Effector CD4-positive, alpha-beta T cell (primary cell): ENCODE measurements at regions not wholly inside any gene's neighbourhood (a gene's known extent, or its start where the extent isn't known, plus 50 kb on each side); places are given as distances from the start of the nearest gene placed in this dataset.
"Not testable (repeated sequence)": the region's sequence is repeated elsewhere in the genome, so short reads cannot be mapped to it uniquely, and the experiment has no call there.

Experiments
- DNase-seq: peaks from one replicate; pipeline ENCODE4 v3.0.0-alpha.2; 2020

- DNase-seq = no peak
These were observed 139.7 kb upstream of the BNIP2 start for GRCh38 chr15:59828861-59829260.

DNA sequence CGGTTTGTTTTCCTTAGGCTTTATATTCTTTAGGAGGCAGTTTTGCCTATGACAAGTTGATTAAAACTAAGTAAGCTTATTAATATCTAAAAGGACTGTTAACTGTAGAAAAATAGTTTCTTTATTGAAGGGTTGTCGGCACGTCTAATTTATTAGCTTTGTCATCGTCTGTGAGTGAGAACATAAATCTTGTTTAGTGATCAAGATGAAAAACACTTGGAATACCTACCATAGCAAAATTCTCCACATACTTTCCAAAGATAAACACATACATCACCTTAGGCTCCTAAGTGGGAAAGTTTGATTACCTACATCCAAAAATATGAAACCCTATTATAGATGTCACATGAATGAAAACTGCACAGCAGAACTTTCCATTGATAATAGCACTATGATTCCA is 139.1 kb upstream of the BNIP2 start:
- no peak for DNase-seq

GRCh38 chr15:59825901-59826300 is 136.8 kb upstream of the BNIP2 start:
- DNase-seq = no peak

DNA sequence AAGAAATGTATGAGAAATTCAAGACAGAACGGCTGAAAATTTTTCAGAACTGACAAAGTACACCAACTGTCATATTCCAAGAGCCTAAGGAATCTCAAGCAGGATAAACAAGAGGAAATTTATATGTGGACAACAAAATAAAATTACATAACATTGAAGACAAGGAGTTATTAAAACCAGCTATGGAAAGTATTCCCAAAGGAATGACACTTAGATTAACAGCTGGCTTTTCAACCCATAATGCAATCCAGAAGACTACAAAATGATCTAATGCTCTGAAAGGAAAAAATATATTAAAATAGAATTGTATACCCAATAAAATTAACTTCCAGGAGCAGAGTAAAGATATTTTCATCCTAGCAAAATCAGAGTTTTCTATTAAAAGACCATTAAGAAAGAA is 132.2 kb upstream of the BNIP2 start:
- no peak for DNase-seq

- DNase-seq = no peak
These were observed 130.0 kb upstream of the BNIP2 start for GRCh38 chr15:59819092-59819491.

DNA sequence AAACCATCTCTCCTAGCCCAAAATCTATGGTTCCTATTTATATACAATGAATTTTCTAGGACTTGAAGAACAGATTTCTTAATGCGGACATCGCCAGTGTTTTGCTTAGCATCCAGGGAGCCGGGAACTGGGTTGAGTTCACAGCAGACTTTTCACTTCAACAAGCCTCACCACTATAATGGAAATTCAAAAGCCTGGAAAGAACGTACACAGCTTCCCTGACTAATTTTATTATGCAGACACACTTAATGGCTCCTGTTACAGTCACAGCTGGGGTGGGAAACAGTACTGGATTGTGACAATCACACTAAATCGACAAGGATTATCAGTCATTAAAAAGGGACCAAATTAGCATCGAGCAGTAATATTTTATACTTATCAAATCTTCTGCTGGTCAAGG is 129.2 kb upstream of the BNIP2 start:
- no peak for DNase-seq

DNA sequence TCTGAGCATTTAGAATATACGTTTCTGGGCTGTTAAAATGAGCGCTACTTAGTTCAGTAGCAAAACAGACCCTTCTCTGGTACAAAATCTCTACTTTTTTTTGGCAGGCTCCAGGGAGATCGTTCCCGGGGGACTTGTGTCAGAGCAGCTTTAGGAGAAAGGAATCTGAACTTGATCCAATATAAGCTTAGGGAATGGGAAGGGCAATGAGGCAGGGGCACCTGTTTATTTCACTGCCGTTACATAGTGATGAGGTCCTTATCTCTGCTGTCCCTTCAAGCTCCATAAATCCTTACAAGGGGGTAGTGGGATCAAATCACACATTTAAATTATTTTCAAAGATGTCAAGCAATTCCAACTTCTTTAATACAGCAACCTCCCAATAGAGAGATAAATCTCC is 128.7 kb upstream of the BNIP2 start:
- DNase-seq = no peak

DNA sequence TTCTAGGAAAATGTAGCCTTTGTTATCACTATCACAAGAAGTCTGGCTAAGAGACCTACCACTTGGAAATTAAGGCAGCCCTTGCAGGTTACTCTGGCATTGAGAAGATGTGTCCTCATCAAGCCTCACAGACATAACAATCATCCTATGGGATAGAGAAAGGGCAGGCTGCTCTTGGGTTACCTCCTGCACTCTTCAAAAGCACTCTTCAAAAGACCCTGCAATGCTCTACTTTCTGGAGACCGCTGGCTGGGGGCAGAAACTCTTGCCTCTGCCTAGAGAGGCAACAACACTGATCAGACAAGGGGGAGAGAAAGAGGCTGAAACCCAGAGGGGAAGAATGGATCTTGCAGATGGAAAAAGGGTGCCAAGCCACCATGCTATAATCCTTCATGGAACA is 127.9 kb upstream of the BNIP2 start:
- no peak for DNase-seq

DNA sequence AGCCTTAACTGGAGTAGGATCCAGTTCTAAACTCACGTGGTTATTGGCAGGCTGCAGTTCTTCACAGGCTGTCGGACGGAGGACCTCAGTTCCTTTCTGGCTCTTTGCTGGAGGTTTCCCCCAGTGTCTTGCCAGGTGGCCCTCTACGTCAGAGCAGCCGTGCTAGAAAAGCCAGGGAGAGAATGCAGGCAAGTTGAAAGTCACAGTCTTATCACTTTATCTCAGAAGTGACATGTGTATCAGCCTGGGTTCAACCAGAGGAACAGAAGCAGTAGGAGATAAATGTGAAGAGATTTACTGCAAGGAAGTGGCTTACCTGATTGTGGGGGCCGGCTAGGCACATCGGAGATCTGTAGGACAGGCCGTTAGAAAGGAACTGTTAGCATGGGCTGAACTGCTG is 125.3 kb upstream of the BNIP2 start:
- DNase-seq = no peak

DNA sequence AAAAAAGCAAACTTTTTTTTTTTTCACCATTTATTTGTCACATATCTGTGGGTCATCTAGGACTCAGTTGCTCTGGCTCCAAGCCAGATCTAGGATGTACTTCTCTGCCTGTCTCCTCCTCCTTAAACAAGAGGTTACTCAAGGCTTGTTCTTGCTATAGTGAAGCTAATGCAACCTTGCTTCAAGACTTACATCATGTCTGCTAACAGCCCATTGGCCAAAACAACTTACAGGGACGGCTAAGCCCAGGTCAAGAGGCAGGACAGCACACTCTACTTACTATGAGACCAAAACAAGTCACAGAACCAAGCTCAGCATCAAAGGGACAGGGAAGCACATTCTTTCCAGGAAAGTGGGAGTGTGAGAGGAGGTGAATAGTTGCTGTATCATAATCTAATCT is 123.8 kb upstream of the BNIP2 start:
- no peak for DNase-seq

- no peak for DNase-seq
These were observed 123.2 kb upstream of the BNIP2 start for GRCh38 chr15:59812250-59812870.

GRCh38 chr15:59803293-59803966 is 114.3 kb upstream of the BNIP2 start:
- DNase-seq = peak; percentile 40

DNA sequence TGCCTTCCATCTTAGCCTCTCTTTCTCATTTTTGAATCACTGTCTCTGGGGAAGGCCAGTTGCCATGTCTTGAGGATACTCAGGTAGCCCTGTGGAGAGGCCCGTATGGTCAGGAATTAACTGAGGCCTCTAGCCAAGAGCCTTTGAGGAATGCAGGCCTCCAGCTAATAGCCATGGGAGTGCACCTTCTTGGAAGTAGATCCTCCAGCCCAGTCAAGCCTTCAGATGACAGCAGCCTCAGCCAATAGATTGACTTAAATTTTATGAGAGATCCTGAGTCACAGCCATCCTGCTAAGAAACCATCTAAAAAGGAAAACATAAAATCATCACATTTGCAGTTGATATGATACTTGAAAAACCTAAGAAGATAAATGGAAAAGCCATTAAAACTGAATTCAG is 112.5 kb upstream of the BNIP2 start:
- no peak for DNase-seq

- no peak for DNase-seq
These were observed 109.4 kb upstream of the BNIP2 start for GRCh38 chr15:59798605-59798917.

- DNase-seq = no peak
These were observed 108.9 kb upstream of the BNIP2 start for GRCh38 chr15:59797756-59798604.

DNA sequence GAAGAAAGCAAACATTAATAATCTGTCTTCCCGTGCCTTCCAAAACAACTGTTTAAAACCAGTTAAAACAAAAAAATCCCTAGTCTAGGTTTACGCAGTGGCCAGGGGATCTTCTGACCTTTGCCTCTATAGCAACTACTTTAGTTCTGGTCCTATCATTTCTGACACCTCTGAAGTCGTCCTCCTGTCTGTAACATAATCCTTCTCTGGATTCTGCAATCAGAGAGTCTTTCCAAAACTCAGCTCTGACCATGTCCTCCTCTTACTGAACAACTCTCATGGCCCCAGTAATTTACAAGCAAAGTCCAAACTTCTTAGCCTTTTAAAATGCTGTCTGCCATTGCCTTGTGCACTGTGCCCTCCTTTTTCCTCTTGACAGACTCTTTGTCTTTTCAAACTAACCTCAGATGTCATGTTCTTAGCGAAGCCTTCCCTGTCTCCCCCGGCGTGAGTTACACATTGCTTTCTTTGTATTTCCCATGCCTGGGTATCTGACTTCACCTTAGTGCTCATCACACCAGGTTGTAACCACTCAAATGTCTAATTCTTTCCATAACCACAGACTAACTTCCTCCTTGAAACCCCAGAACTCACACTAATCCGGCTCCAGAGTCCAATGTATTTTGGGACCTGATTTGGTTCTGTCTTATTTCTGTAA is 105.2 kb upstream of the BNIP2 start:
- no peak for DNase-seq

GRCh38 chr15:59792359-59792758 is 103.2 kb upstream of the BNIP2 start:
- DNase-seq = peak; percentile 4

DNA sequence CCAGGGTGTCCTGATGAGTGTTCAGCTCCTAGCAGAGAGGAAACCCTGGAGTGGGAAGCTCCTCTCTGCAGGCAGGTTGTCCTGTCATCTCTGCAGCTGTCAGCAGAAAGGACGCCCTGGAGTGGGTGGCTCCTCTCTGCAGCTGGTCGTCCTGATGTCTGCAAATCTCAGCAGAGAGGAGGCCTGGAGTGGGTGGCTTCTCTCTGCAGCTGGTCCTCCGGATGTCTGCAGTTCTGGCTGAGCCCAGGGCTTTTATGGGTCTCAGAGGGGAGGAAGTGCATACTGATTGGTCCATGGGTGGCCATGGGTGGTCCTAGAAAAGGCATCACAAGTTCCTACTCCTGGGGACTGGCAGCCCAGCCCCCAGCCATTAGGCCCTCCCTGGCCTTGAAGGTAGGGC is 102.6 kb upstream of the BNIP2 start:
- DNase-seq = no peak

GRCh38 chr15:59791079-59791478 is 102.0 kb upstream of the BNIP2 start:
- DNase-seq = no peak

DNA sequence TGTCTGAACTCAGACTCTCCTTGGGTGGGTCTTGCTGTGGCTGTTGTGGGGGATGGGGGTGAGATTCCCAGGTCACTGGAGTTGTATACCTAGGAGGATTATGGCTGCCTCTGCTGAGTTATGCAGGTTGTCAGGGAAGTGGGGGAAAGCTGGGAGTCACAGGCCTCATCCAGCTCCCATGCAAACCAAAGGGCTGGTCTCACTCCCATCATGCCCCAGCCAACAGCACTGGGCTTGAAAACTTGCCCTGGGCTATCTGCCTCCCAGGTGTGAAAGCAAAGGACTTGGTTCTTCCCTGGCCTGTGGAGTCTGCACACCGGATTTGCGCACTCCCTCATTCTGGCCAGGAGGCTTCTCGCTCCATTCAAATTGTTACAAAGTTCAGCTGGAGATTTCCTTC is 97.3 kb upstream of the BNIP2 start:
- DNase-seq = not testable (repeated sequence)

DNA sequence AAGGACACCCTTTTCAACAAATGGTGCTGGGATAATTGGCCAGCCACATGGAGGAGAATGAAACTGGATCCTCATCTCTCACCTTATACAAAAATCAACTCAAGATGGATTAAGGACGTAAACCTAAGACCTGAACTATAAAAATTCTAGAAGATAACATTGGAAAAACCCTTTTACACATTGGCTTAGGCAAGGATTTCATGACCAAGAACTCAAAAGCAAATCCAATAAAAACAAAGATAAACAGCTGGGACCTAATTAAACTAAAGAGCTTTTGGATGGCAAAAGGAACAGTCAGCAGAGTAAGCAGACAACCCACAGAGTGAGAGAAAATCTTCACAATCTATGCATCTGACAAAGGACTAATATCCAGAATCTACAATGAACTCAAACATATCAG is 96.9 kb upstream of the BNIP2 start:
- not testable (repeated sequence) for DNase-seq

DNA sequence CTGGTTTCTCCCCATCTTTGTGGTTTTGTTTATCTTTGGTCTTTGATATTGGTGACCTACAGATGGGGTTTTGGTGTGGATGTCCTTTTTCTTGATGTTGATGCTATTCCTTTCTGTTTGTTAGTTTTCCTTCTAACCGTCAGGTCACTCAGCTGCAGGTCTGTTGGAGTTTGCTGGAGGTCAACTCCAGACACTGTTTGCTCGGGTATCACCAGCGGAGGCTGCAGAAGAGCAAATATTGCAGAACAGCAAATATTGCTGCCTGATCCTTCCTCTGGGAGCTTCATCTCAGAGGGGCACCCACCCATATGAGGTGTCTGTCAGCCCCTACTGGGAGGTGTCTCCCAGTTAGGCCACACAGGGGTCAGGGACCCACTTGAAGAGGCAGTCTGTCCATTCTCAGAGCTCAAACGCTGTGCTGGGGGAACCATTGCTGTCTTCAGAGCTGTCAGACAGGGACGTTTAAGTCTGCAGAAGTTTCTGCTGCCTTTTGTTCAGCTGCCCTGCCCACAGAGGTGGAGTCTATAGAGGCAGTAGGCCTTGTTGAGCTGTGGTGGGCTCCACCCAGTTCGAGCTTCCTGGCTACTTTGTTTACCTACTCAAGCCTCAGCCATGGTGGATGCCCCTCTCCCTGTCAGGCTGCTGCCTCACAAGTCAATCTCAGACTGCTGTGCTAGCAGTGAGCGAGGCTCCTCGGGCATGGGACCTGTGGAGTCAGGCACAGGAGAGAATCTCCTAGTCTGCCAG is 94.8 kb upstream of the BNIP2 start:
- not testable (repeated sequence) for DNase-seq

DNA sequence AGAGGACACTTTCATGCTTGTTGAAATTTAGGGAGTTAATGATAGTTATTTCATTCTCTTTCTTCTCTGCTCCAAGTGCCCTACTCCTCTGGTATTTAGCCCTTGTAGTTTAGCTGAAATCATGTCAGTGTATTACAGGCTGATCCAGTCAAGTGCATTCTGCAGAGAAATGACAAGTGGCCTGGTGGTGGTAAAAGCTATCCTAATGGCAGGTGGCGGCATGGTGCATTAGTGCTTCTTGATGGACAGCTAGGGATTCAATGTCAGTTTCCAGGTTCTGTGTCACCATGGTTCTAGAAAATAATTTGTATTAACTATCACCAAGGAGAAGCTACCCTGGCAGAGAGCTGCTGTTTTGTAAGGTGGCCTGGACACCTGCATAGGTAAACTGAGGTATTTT is 90.0 kb upstream of the BNIP2 start:
- no peak for DNase-seq
